Nephron (organoid): ENCODE measurements at regions not wholly inside any gene's neighbourhood (a gene's known extent, or its start where the extent isn't known, plus 50 kb on each side); places are given as distances from the start of the nearest gene placed in this dataset.

Experiments
- H3K27ac Mint-ChIP-seq, 3 experiments: 2 replicates each; pipeline ENCODE4 v1.8.0; 2020; ENCODE audit warnings: mixed read lengths in 3 of 3, mild to moderate bottlenecking in 2 of 3, moderate library complexity in 1 of 3
- H3K27me3 Mint-ChIP-seq: 2 replicates; pipeline ENCODE4 v1.8.0; 2021; ENCODE audit warnings: low read depth, mild to moderate bottlenecking, moderate library complexity, mixed read lengths
- H3K36me3 Mint-ChIP-seq: 2 replicates; pipeline ENCODE4 v1.8.0; 2020; ENCODE audit warnings: low read depth, mixed read lengths
- H3K4me1 Mint-ChIP-seq: 2 replicates; pipeline ENCODE4 v1.8.0; 2020; ENCODE audit warnings: mixed read lengths
- H3K4me3 Mint-ChIP-seq, 3 experiments: 2 replicates each; pipeline ENCODE4 v1.8.0; 2020; ENCODE audit warnings: mild to moderate bottlenecking in 3 of 3, mixed read lengths in 3 of 3, moderate library complexity in 2 of 3
- H3K9me3 Mint-ChIP-seq: 2 replicates; pipeline ENCODE4 v1.8.0; 2020; ENCODE audit warnings: mixed read lengths
- CTCF ChIP-seq, 3 experiments: fragments of 200-600 bp; sonication (generic); IDR thresholded peaks; one replicate each; pipeline ENCODE4 v1.5.0; 2021; ENCODE audit warnings: antibody characterized with exemption in 3 of 3; ENCODE audit not compliant: unreplicated experiment in 3 of 3

GRCh38 chr7:130932667-130933432 is 198.8 kb upstream of the KLF14 start:
- Mint-ChIP-seq H3K36me3 (no peaks in the 10 kb centered on the region), H3K27ac (no peak overlapping the region), H3K4me3 (no peak overlapping the region), H3K27me3 (no peaks in the 10 kb centered on the region), H3K4me1 (no peaks in the 10 kb centered on the region), H3K9me3 (no peaks in the 10 kb centered on the region)
- no peak for TF ChIP-seq CTCF (IDR thresholded peaks at IDR 0.05; ENCODE audit: unreplicated experiment in 3 of 3)

GRCh38 chr7:130933919-130934318 is 199.9 kb upstream of the KLF14 start:
- TF ChIP-seq CTCF (IDR thresholded peaks at IDR 0.05; ENCODE audit: unreplicated experiment in 3 of 3), result no peak
- Mint-ChIP-seq H3K4me1 (no peaks in the 10 kb centered on the region), H3K27ac (no peak overlapping the region), H3K4me3 (no peak overlapping the region), H3K9me3 (no peaks in the 10 kb centered on the region), H3K36me3 (no peaks in the 10 kb centered on the region), H3K27me3 (no peaks in the 10 kb centered on the region)

- Mint-ChIP-seq H3K27me3 (no peaks in the 10 kb centered on the region), H3K27ac (no peak overlapping the region), H3K9me3 (no peaks in the 10 kb centered on the region), H3K4me1 (no peaks in the 10 kb centered on the region), H3K36me3 (no peaks in the 10 kb centered on the region), H3K4me3 (no peak overlapping the region)
- TF ChIP-seq CTCF (IDR thresholded peaks at IDR 0.05; ENCODE audit: unreplicated experiment in 3 of 3), result no peak
These were observed 201.7 kb upstream of the KLF14 start for GRCh38 chr7:130935564-130936157.

- no peaks in the 10 kb centered on the region for H3K9me3 Mint-ChIP-seq
- H3K27ac Mint-ChIP-seq, result no peak overlapping the region
- no peak overlapping the region for H3K4me3 Mint-ChIP-seq
- no peaks in the 10 kb centered on the region for H3K36me3 Mint-ChIP-seq
- TF ChIP-seq CTCF (IDR thresholded peaks at IDR 0.05; ENCODE audit: unreplicated experiment in 3 of 3), result no peak
- H3K4me1 Mint-ChIP-seq, result no peaks in the 10 kb centered on the region
- H3K27me3 Mint-ChIP-seq, result peaks cover 4% of the 10 kb centered on the region
These were observed 202.4 kb upstream of the KLF14 start for GRCh38 chr7:130936202-130936931.

DNA sequence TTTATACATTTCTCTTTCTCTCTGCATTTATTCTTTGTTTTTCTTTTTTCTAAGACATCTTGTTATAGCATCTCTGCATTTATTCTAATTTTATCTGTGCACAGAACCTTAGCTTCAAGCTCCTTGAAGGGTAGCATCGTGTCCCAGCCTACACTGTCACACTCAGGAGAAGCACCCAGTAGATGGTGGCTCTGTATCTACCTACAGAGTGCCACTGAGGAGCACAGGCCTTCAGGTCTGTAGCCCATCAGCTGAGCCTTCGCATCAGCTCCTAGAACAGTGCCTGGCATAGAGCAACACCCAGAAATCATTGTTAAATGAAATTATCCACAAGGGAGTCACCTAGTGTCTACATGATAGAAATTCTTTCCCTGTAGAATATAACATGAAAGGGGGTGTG is 203.0 kb upstream of the KLF14 start:
- Mint-ChIP-seq H3K27me3 (peaks cover 4% of the 10 kb centered on the region), H3K4me1 (peaks cover under 1% of the 10 kb centered on the region), H3K9me3 (no peaks in the 10 kb centered on the region), H3K27ac (no peak overlapping the region), H3K4me3 (no peak overlapping the region), H3K36me3 (no peaks in the 10 kb centered on the region)
- no peak for TF ChIP-seq CTCF (IDR thresholded peaks at IDR 0.05; ENCODE audit: unreplicated experiment in 3 of 3)
